Ascending aorta (tissue), 2 donors: ENCODE measurements at regions not wholly inside any gene's neighbourhood (a gene's known extent, or its start where the extent isn't known, plus 50 kb on each side); places are given as distances from the start of the nearest gene placed in this dataset.

Experiments used
- DNase-seq, 2 donors: peaks; one replicate each; pipeline ENCODE4 v3.0.0-alpha.2; 2019; ENCODE audit warnings: low spot score in 2 of 2
- H3K27ac ChIP-seq, 2 donors: fragments of 200-600 bp; sonication (generic); one replicate each; pipeline ENCODE4 v1.5.1; 2016 to 2017; ENCODE audit warnings: mild to moderate bottlenecking in 1 of 2
- H3K27me3 ChIP-seq: fragments of 200-600 bp; sonication (generic); one replicate; pipeline ENCODE4 v1.5.1; 2017
- H3K36me3 ChIP-seq, 2 donors: fragments of 200-600 bp; sonication (generic); one replicate each; pipeline ENCODE4 v1.5.1; 2016
- H3K4me1 ChIP-seq, 2 donors: fragments of 200-600 bp; sonication (generic); one replicate each; pipeline ENCODE4 v1.5.1; 2016 to 2017; ENCODE audit warnings: mild to moderate bottlenecking in 1 of 2
- H3K4me3 ChIP-seq, 2 donors: fragments of 200-600 bp; sonication (generic); one replicate each; pipeline ENCODE4 v1.5.1; 2016 to 2017; ENCODE audit warnings: mild to moderate bottlenecking in 1 of 2
- H3K9me3 ChIP-seq, 2 donors: fragments of 200-600 bp; sonication (generic); one replicate each; pipeline ENCODE4 v1.5.1; 2016
- intact Hi-C: fragments of 100-400 bp; cut with DNase I; formaldehyde crosslinking; loops from one replicate; pipeline ENCODE4 v1.15.1; 2023
- TF ChIP-seq, protein P1 (sequence below), 3 experiments: fragments of 200-600 bp in 2 of 3; fragments of 450-650 bp in 1 of 3; sonication (generic) in 2 of 3; IDR thresholded peaks; one replicate each; pipeline ENCODE4 v1.5.1; 2016 to 2019; ENCODE audit warnings: antibody characterized with exemption in 3 of 3, mild to moderate bottlenecking in 1 of 3, moderate library complexity in 1 of 3

GRCh38 chr18:56316727-56317126 lies 321.7 kb downstream of the TXNL1 start:
- intact Hi-C loops = no loop called here
- TF ChIP-seq, protein P1, sequence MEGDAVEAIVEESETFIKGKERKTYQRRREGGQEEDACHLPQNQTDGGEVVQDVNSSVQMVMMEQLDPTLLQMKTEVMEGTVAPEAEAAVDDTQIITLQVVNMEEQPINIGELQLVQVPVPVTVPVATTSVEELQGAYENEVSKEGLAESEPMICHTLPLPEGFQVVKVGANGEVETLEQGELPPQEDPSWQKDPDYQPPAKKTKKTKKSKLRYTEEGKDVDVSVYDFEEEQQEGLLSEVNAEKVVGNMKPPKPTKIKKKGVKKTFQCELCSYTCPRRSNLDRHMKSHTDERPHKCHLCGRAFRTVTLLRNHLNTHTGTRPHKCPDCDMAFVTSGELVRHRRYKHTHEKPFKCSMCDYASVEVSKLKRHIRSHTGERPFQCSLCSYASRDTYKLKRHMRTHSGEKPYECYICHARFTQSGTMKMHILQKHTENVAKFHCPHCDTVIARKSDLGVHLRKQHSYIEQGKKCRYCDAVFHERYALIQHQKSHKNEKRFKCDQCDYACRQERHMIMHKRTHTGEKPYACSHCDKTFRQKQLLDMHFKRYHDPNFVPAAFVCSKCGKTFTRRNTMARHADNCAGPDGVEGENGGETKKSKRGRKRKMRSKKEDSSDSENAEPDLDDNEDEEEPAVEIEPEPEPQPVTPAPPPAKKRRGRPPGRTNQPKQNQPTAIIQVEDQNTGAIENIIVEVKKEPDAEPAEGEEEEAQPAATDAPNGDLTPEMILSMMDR (IDR thresholded peaks at IDR 0.05) = no peak

DNA sequence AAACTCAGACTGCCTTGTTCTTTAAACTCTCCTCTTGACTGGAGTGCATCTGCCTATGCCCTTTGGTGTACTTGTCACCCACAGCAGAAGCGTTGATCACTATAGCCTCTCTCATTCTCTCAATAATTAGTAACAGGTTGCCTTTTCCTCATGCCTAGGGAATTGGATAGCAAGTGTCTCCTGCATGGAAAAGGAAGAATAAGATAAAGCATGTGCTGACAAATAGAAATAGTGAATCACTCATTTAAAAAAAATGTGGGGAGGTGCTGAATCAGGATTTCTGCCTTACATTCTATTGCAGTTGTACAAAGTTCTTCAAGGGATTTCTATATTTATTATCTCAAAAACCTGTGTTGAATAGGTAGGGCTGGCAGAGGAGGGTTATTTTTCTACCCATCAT lies 323.0 kb downstream of the TXNL1 start:
- Histone ChIP-seq H3K4me1 (no peaks in the 10 kb centered on the region), H3K27ac (no peak overlapping the region), H3K9me3 (no peaks in the 10 kb centered on the region), H3K4me3 (no peak overlapping the region), H3K27me3 (no peaks in the 10 kb centered on the region), H3K36me3 (no peaks in the 10 kb centered on the region)
- TF ChIP-seq, protein P1 (IDR thresholded peaks at IDR 0.05) = no peak
- intact Hi-C loops = no loop called here
- no peak for DNase-seq

More at GRCh38 chr18:56316727-56317126, 321.7 kb downstream of the TXNL1 start:
- Histone ChIP-seq H3K4me3 (no peak overlapping the region), H3K27ac (no peak overlapping the region), H3K9me3 (no peaks in the 10 kb centered on the region), H3K4me1 (no peaks in the 10 kb centered on the region), H3K36me3 (no peaks in the 10 kb centered on the region), H3K27me3 (no peaks in the 10 kb centered on the region)
- DNase-seq = no peak

DNA sequence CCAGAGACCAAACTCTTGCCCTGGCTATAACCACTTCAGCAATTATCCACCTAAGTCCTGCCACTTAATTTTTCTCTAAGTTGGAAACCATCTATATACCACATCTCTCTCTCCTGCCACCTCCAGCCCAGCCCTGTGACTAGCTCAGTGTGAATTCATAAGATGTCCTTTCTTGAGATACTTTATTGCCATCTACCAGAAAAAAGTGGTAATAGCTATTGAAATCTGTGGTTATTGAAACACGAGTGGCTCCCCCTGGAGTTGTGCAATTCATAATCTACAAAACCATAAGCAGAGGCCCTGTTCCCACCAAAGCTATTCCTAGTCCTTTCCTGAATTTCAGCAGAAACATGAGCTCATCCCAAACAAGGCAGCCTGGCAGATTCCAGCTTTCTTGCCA lies 324.0 kb downstream of the TXNL1 start:
- H3K4me3 ChIP-seq = no peak overlapping the region
- no peak for DNase-seq
- TF ChIP-seq, protein P1 (IDR thresholded peaks at IDR 0.05) = no peak
- intact Hi-C loops = no loop called here
- no peaks in the 10 kb centered on the region for H3K9me3 ChIP-seq
- no peak overlapping the region for H3K27ac ChIP-seq
- H3K27me3 ChIP-seq = no peaks in the 10 kb centered on the region
- H3K36me3 ChIP-seq = no peaks in the 10 kb centered on the region
- no peaks in the 10 kb centered on the region for H3K4me1 ChIP-seq

DNA sequence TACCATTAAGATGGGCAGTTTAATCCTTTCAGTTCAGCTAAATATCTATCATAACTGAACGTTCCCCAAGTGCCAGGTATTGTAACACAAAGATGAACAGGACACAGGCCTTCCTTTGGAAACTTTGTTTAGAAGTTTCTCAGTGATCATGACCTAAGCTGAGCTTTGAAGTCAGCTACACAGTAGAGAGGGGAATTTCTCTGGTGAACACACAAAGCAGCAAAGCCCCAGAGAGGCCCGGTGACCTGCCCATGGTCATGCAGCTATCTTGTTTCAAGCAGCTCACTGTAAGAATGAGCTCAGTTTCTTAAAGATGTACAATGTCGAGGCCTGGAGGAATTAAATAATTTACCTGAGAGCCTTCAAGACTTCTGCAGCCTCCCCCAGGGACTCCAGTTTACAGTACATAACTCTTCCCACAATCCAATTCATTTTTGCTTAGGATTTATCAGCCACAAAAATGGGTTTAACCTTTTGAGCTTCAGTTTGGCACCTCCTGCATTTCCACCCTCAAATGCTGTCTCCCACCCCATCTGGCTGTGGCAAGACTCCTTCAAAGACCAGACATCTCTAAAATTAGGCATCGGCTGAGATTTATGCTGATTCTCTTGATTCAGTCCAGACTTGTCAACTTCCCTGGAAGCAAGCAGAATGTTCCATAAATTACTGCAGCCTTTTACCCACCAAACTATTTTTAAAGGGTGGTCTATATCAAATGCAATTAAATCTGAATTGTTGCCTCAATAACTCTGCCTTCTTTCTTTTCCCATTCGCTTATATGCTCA lies 325.6 kb downstream of the TXNL1 start:
- Histone ChIP-seq H3K27me3 (no peaks in the 10 kb centered on the region), H3K27ac (no peak overlapping the region), H3K4me3 (no peak overlapping the region), H3K36me3 (no peaks in the 10 kb centered on the region), H3K4me1 (no peaks in the 10 kb centered on the region), H3K9me3 (no peaks in the 10 kb centered on the region)
- no peak for DNase-seq
- TF ChIP-seq, protein P1 (IDR thresholded peaks at IDR 0.05) = no peak
- intact Hi-C loops = no loop called here

- no peak for DNase-seq
- no peaks in the 10 kb centered on the region for H3K36me3 ChIP-seq
- no peak overlapping the region for H3K27ac ChIP-seq
- TF ChIP-seq, protein P1 (IDR thresholded peaks at IDR 0.05) = no peak
- H3K9me3 ChIP-seq = no peaks in the 10 kb centered on the region
- H3K27me3 ChIP-seq = no peaks in the 10 kb centered on the region
- intact Hi-C loops = no loop called here
- no peak overlapping the region for H3K4me3 ChIP-seq
- H3K4me1 ChIP-seq = no peaks in the 10 kb centered on the region
Measured at GRCh38 chr18:56309104-56309503, 329.3 kb downstream of the TXNL1 start.
